ENCODE measurements at regions not wholly inside any gene's neighbourhood (a gene's known extent, or its start where the extent isn't known, plus 50 kb on each side); places are given as distances from the start of the nearest gene placed in this dataset.
"Not testable (repeated sequence)": the region's sequence is repeated elsewhere in the genome, so short reads cannot be mapped to it uniquely, and the experiment has no call there.

DNA sequence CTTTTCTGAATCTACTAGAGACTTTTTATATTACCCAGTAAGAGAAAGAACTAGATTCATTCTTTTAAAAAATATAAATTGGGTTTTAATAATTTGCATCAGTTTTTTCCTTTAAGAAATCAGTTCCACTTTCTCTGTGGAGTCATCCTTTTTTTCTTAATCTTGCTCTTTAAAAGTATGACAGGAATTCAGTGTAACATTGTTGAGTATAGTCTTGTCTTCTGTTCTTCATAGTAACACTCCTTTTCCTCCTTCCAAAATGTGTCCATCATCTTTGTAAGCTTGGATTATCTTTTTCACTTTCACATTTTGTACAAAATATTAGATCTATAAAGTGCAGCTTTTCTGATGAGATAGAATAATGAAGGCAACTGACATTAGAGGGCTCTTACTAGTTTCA lies 135.4 kb downstream of the HAUS1 start:
- DNase-seq (no peak), ATAC-seq (ENCODE audit: low read depth) (no peak)
- Histone ChIP-seq H3K9me3 (ENCODE audit: control extremely low read depth in 1 of 3, control insufficient read depth in 2 of 3, insufficient read depth in 1 of 3, low read length in 2 of 3) (no peaks in the 10 kb centered on the region), H3K4me2 (replicated peaks; ENCODE audit: low read depth, low read length, poor library complexity, severe bottlenecking) (no peak overlapping the region), H3K9ac (ENCODE audit: low read length) (no peak overlapping the region), H3K79me2 (ENCODE audit: control insufficient read depth, insufficient read depth, low read length) (peaks cover 82% of the 10 kb centered on the region), H3K27me3 (replicated peaks in 1 of 4; ENCODE audit: control extremely low read depth in 1 of 4, control insufficient read depth in 3 of 4, insufficient read depth in 4 of 4, low read length in 3 of 4) (no peaks in the 10 kb centered on the region), H3K36me3 (replicated peaks in 1 of 2; ENCODE audit: control extremely low read depth in 1 of 2, control insufficient read depth in 1 of 2, extremely low read depth in 1 of 2, insufficient read depth in 2 of 2, low read length in 1 of 2) (peaks cover 0 to 3% of the 10 kb centered on the region in 2 experiments), H4K20me1 (ENCODE audit: control insufficient read depth, insufficient read depth, low read length, poor library complexity, severe bottlenecking) (peaks cover 8% of the 10 kb centered on the region), H3K4me1 (ENCODE audit: control insufficient read depth in 2 of 2, insufficient read depth in 2 of 2, low read length in 2 of 2) (no peaks in the 10 kb centered on the region), H3K4me3 (ENCODE audit: control extremely low read depth in 1 of 5, extremely low read depth in 1 of 5, insufficient read depth in 1 of 5, low read depth in 2 of 5, low read length in 4 of 5) (no peak overlapping the region), H2AFZ (ENCODE audit: insufficient read depth, low read depth, low read length, poor library complexity, severe bottlenecking) (no peak overlapping the region), H3K27ac (ENCODE audit: low read length in 2 of 2) (no peak overlapping the region)
- POLR2A ChIA-PET: no interaction called here
- H3K27ac Mint-ChIP-seq: no peak overlapping the region
- no peak for TF ChIP-seq EZH2 (IDR thresholded peaks at IDR 0.05; ENCODE audit: borderline replicate concordance, insufficient read depth, low read depth, low read length, poor library complexity, severe bottlenecking)
- TF ChIP-seq, protein P1, sequence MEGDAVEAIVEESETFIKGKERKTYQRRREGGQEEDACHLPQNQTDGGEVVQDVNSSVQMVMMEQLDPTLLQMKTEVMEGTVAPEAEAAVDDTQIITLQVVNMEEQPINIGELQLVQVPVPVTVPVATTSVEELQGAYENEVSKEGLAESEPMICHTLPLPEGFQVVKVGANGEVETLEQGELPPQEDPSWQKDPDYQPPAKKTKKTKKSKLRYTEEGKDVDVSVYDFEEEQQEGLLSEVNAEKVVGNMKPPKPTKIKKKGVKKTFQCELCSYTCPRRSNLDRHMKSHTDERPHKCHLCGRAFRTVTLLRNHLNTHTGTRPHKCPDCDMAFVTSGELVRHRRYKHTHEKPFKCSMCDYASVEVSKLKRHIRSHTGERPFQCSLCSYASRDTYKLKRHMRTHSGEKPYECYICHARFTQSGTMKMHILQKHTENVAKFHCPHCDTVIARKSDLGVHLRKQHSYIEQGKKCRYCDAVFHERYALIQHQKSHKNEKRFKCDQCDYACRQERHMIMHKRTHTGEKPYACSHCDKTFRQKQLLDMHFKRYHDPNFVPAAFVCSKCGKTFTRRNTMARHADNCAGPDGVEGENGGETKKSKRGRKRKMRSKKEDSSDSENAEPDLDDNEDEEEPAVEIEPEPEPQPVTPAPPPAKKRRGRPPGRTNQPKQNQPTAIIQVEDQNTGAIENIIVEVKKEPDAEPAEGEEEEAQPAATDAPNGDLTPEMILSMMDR (IDR thresholded peaks at IDR 0.05): no peak
- CTCF ChIA-PET: interaction anchor here (0.8 kb wide), 1 partner anchor 66 kb away, joined by 4 read pairs; a partner anchor contains a TSS
- peaks cover 16% of the 10 kb centered on the region for H3K4me1 Mint-ChIP-seq
- H3K4me3 Mint-ChIP-seq: no peak overlapping the region
- no peaks in the 10 kb centered on the region for H3K27me3 Mint-ChIP-seq
- H3K9me3 Mint-ChIP-seq (ENCODE audit: insufficient read depth): no peaks in the 10 kb centered on the region
- intact Hi-C loops (cut with micrococcal nuclease): no loop called here

DNA sequence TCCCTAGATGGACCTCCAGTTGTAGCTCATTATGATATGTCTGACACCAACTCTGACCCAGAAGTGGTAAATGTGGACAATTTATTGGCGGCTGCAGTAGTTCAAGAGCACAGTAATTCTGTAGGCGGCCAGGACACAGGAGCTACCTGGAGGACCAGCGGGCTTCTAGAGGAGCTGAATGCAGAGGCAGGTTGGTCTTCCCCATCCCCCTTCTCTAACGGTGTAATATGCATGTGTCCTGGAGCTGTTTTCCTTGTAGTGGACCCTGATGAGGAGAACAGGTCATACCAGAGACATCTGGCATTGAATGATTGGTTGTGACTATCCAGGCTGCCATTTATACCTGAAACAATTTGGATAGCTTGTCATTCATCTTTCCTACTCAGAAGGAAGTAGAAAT lies 135.8 kb downstream of the HAUS1 start:
- peaks cover 82% of the 10 kb centered on the region for H3K79me2 ChIP-seq (ENCODE audit: control insufficient read depth, insufficient read depth, low read length)
- TF ChIP-seq EZH2 (IDR thresholded peaks at IDR 0.05; ENCODE audit: borderline replicate concordance, insufficient read depth, low read depth, low read length, poor library complexity, severe bottlenecking): no peak
- TF ChIP-seq, protein P1 (IDR thresholded peaks at IDR 0.05): no peak
- CTCF ChIA-PET: interaction anchor here (0.8 kb wide), 1 partner anchor 66 kb away, joined by 4 read pairs; a partner anchor contains a TSS
- no peaks in the 10 kb centered on the region for H3K27me3 ChIP-seq (replicated peaks in 1 of 4; ENCODE audit: control extremely low read depth in 1 of 4, control insufficient read depth in 3 of 4, insufficient read depth in 4 of 4, low read length in 3 of 4)
- intact Hi-C loops (cut with micrococcal nuclease): no loop called here
- Mint-ChIP-seq H3K27me3 (no peaks in the 10 kb centered on the region), H3K9me3 (ENCODE audit: insufficient read depth) (no peaks in the 10 kb centered on the region), H3K27ac (no peak overlapping the region), H3K4me1 (peaks cover 12% of the 10 kb centered on the region), H3K4me3 (no peak overlapping the region)
- H3K4me2 ChIP-seq (replicated peaks; ENCODE audit: low read depth, low read length, poor library complexity, severe bottlenecking): no peak overlapping the region
- POLR2A ChIA-PET: no interaction called here
- 100% methylated on average over 1 of the region's 4 CpGs for WGBS (ENCODE audit: insufficient coverage)
- H3K36me3 ChIP-seq (replicated peaks in 1 of 2; ENCODE audit: control extremely low read depth in 1 of 2, control insufficient read depth in 1 of 2, extremely low read depth in 1 of 2, insufficient read depth in 2 of 2, low read length in 1 of 2): peaks cover 0 to 3% of the 10 kb centered on the region in 2 experiments
- no peak for ATAC-seq (ENCODE audit: low read depth)
- no peak overlapping the region for H2AFZ ChIP-seq (ENCODE audit: insufficient read depth, low read depth, low read length, poor library complexity, severe bottlenecking)
- no peaks in the 10 kb centered on the region for H3K4me1 ChIP-seq (ENCODE audit: control insufficient read depth in 2 of 2, insufficient read depth in 2 of 2, low read length in 2 of 2)
- H3K27ac ChIP-seq (ENCODE audit: low read length in 2 of 2): no peak overlapping the region
- H3K9ac ChIP-seq (ENCODE audit: low read length): no peak overlapping the region
- H3K9me3 ChIP-seq (ENCODE audit: control extremely low read depth in 1 of 3, control insufficient read depth in 2 of 3, insufficient read depth in 1 of 3, low read length in 2 of 3): no peaks in the 10 kb centered on the region
- DNase-seq: no peak
- no peak overlapping the region for H3K4me3 ChIP-seq (ENCODE audit: control extremely low read depth in 1 of 5, extremely low read depth in 1 of 5, insufficient read depth in 1 of 5, low read depth in 2 of 5, low read length in 4 of 5)
- peaks cover 3% of the 10 kb centered on the region for H4K20me1 ChIP-seq (ENCODE audit: control insufficient read depth, insufficient read depth, low read length, poor library complexity, severe bottlenecking)

DNA sequence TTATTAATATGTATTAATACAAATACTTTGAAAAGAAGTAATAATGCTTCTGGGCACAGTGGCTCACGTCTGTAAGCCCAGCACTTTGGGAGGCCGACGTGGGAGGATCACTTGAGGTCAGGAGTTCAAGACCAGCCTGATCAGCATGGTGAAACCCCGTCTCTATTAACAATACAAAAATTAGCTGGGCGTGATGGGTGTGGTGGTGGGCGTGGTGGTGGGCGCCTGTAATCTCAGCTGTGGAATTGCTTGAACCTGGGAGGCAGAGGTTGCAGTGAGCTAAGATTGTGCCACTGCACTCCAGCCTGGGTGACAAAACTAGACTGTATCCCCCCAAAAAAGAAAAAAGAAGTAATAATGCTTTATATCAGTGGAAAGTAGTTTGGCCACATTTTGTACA lies 137.2 kb downstream of the HAUS1 start:
- POLR2A ChIA-PET; H3K9me3 ChIP-seq (ENCODE audit: control extremely low read depth in 1 of 3, control insufficient read depth in 2 of 3, insufficient read depth in 1 of 3, low read length in 2 of 3); H3K36me3 ChIP-seq (replicated peaks in 1 of 2; ENCODE audit: control extremely low read depth in 1 of 2, control insufficient read depth in 1 of 2, extremely low read depth in 1 of 2, insufficient read depth in 2 of 2, low read length in 1 of 2); ATAC-seq (ENCODE audit: low read depth); intact Hi-C loops (cut with micrococcal nuclease); H3K4me3 Mint-ChIP-seq; H3K27me3 Mint-ChIP-seq; H3K27ac ChIP-seq (ENCODE audit: low read length in 2 of 2); H3K4me1 ChIP-seq (ENCODE audit: control insufficient read depth in 2 of 2, insufficient read depth in 2 of 2, low read length in 2 of 2); H3K4me2 ChIP-seq (replicated peaks; ENCODE audit: low read depth, low read length, poor library complexity, severe bottlenecking); H3K4me3 ChIP-seq (ENCODE audit: control extremely low read depth in 1 of 5, extremely low read depth in 1 of 5, insufficient read depth in 1 of 5, low read depth in 2 of 5, low read length in 4 of 5); H2AFZ ChIP-seq (ENCODE audit: insufficient read depth, low read depth, low read length, poor library complexity, severe bottlenecking); DNase-seq; H3K9me3 Mint-ChIP-seq (ENCODE audit: insufficient read depth); H4K20me1 ChIP-seq (ENCODE audit: control insufficient read depth, insufficient read depth, low read length, poor library complexity, severe bottlenecking); H3K9ac ChIP-seq (ENCODE audit: low read length); H3K27me3 ChIP-seq (replicated peaks in 1 of 4; ENCODE audit: control extremely low read depth in 1 of 4, control insufficient read depth in 3 of 4, insufficient read depth in 4 of 4, low read length in 3 of 4); H3K27ac Mint-ChIP-seq; H3K4me1 Mint-ChIP-seq: not testable (repeated sequence)
- no CpG with 5 or more reads among the region's 7 CpGs for WGBS (ENCODE audit: insufficient coverage)
- H3K79me2 ChIP-seq (ENCODE audit: control insufficient read depth, insufficient read depth, low read length): peaks cover 85% of the 10 kb centered on the region
- CTCF ChIA-PET: interaction anchor here (1.9 kb wide), 1 partner anchor 9 kb away, joined by 5 read pairs; no protein-coding TSS in a partner anchor

Measured in B cell (primary cell).